NCI-H2227 treated with DMSO at 0.1 percent for 48 hours (cell line): ENCODE measurements at regions not wholly inside any gene's neighbourhood (a gene's known extent, or its start where the extent isn't known, plus 50 kb on each side); places are given as distances from the start of the nearest gene placed in this dataset.

Experiments used
- DNase-seq: peaks from one replicate; lab custom pipeline; 2025; lab: John Stamatoyannopoulos, UW

GRCh38 chr5:61823781-61824180 lies 482.2 kb upstream of the KIF2A start:
- no peak for DNase-seq

DNA sequence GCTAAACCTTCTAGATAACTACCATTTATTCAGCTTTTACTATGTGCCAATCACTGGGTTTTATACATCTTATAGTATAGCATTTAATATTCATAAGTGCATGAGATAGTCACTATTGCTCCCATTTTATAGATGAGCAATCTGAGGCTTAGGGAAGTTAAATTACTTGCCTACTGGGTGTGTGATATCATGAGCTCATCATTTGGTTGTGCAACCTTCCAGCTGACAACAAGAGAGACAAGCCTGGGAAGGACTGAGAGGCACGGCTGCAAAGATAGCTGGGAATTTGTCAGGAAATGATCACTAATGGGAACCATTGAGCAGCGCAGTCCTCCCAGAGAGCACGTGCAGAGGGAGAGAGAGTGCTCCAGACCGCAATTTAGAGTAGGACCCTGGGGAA lies 481.6 kb upstream of the KIF2A start:
- no peak for DNase-seq

DNA sequence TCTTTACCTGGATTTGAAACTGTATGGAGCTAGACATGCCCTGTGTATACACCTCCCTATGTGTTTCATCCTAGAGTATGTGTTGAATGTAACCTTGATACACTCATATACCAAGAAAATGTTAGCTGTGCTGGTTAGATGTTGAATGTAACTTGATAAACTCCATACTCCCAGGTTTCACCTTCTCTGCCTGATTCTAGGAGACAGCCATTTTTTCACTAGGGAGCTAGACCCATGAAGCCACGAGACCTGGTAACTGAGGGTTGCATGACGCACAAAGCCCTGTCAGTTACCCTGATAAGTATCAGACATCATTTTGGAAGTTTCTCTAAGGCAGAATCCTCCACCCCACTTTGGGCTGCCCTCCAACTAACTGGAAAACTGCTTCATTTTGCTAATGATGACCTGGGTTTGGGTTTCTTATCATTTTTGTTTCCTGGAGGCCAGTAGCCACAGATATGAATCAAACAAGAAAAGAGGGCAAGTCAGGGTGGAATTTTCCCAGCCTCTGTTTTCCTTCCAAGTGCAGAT lies 478.5 kb upstream of the KIF2A start:
- DNase-seq = no peak

DNA sequence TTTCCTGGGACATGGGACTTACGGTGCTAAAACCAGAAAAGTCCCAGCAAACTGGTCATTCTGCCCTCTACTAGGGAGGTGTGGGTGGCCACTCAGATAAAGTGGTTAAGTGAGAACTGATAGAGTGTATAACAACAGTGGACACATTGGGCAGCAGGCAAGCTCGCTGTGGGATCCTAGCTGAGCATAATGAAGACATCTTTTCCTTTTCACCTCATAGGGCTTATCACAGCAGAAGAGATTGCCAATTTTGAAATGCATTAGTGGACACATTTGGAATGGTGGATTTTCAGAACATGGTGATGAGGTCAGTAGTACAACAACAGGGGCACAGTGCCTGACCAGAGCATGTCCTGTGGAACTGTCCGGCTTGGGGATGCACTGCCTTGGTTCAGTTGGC lies 477.1 kb upstream of the KIF2A start:
- no peak for DNase-seq

GRCh38 chr5:61831736-61832135 lies 474.3 kb upstream of the KIF2A start:
- no peak for DNase-seq

- no peak for DNase-seq
These were observed 468.2 kb upstream of the KIF2A start for GRCh38 chr5:61837788-61838187.

DNA sequence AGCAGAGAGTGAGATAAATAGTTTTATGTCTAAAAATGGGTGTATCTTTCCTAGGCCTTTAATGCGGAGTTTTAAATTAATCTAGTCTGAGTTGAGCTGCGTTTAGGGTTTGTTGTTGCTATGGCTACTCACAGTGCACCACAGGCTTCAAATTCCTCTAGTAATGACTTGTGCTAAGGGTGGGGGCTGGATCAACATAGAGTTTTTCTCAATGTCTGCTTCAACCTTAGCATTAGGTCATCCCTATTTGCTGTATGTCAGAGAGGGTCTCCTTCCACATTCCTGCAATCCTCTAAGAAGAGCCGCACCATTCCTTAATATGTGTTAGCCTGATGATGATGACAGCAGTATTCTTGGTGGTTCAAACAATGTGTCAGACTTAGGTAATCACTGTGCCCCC lies 465.6 kb upstream of the KIF2A start:
- DNase-seq = no peak

- DNase-seq = no peak
These were observed 463.2 kb upstream of the KIF2A start for GRCh38 chr5:61842840-61843239.

DNA sequence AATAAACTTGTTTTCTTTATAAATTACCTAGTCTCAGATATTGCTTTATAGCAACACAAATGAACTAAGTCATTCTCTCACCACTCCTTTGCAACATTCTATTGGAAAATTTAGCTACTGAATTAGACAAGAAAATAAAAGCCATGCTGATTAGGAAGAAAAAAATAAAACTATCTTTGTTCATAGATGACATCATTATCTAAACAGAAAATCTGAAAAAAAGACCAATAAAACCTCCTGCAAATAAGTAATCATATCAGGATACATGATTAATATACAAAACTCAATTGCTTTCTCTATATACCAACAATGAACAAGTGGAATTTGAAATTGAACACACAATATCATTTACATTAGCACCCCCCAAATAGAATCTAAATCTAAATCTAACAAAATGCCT lies 455.3 kb upstream of the KIF2A start:
- DNase-seq = no peak

DNA sequence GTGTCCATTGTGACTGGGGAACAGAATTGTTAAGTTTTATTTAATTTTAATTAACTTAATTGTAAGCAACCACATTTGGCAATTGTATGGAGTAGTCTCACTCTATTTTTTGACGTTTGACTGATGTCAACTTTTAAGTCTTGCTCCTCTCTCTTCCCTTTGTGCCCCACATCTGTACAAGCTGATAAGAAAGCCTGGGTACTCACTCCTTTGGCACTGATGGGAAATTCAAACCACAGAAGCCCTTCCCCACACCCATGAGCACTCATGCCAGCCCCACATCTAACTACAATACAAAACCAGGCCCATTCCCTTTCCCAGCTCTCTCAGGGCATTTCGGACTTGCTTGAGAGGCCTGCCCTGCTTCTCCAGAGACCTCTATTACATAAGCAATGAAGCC lies 451.5 kb upstream of the KIF2A start:
- DNase-seq = no peak

DNA sequence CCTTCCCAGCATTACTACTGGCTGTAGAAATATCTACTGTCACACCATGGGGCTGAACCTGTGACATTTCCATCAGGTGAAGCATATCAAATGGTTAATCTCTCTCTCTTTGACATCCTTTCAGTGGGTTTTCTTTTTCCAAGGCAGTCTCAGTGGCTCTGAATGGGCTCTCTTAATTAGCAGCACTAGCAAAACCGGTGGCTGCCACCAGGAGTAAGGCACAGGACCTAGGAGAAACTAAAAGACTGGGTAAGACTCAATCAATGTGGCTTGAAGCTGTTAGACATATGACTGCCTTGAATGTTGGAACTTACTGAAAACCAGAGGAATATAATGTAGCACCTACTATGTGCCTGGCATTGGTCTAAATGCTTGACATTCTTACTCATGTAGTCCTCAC lies 445.0 kb upstream of the KIF2A start:
- DNase-seq = no peak

- no peak for DNase-seq
These were observed 439.1 kb upstream of the KIF2A start for GRCh38 chr5:61866930-61867329.

- DNase-seq = no peak
These were observed 436.7 kb upstream of the KIF2A start for GRCh38 chr5:61869333-61869732.

DNA sequence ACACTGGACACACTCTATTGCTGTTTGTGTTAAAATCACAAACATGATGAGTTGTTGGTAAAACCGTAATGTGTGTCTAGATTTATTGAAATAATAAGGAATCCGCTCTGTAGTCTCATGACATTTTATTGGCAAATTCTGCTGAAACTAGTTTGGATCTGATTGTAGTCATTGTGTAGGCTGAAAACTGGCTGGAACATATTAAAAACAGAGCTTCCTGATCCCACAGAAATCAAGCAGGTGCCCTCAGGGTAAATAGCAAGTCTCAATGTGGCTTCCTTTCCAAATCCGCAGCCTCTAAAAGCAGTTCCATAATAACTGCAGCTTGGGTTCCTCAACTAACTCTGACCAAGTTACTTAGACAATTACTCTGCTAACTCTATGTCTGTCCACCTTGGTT lies 427.5 kb upstream of the KIF2A start:
- DNase-seq = no peak

DNA sequence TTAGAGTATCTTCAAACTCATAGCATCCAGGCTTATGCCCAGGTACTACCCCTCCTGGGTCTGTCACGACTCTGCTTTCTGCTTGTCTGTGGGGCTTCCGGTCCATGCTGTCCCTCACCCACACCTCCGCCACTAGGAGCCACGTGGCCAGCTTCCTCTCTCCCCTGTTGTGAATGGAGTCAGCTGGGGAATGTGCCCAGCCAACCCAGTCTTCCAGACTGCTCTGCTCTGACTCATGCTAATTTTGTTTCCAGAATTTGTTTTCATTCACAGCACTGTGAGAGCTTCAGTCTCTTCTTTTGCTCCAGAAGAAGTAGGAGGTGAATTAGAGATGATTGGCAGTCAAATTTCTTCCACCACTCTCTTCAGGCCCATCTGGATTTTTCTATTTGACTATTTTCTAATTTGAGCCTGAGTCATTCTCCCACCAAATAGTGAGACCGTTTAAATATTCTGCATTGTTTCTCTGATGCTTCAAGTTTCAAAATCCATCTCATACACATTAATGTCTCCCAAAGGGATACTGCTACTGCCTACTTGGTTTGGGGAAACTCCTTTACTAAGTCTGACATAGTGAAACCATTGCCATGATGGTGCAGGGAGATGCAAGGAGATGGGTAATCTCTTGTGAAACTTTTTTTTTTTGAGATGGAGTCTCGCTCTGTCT lies 424.1 kb upstream of the KIF2A start:
- DNase-seq = no peak

DNA sequence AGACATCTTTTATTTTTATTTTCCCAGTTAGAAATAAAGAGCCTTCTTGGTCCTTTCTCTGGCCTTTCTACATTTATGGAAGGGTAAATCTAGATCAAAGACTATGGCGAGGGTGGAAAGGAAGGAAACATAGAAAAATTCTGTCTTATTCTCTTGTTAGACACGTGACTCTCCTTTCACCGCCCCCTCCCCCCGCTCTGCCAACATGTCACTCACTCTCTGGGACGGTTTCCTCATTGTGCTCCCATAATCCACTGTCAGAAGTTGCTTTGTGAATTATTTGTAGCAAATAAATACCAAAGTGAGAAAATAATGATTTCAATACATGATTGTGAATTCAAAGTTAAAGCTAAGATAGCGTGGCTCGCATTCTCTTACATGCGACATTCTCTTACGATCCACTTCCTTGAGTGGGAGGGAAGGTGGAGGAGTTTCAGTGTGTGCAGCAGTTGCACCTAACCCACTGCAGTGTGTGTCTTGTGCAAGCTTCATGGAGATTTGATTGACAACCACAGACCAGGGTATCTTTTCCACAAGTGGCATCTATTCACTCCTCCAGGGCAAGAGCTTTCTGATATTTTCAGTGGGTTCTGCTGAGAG lies 423.0 kb upstream of the KIF2A start:
- no peak for DNase-seq

DNA sequence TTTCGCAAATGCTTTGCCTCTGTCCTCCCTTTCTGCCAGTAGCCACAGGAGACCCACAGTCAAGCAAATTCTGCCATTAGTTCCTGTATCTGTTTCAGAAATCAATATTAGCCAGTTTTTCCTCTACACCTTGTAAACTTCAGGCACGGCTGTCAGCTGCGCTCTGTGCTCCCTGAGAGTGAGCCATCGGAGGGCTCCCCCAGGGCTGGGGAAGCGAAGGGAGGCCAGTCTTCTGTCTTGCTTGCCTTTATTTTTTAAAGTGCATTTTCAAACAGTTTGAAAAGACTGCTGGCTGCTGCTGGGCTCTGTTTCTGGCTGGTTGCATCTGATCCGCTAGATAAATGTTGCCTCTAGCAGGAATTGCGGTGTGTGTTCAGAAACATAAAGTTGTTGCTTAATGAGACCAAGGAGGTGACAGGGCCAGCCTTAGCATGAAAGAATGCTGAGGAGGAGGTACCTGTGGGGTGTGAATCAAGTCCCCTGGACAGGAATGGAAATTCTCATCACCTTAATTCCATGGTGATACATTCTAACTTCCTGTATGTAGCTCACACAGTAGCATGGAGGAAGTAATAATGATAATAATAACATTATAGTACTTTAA lies 421.7 kb upstream of the KIF2A start:
- no peak for DNase-seq

DNA sequence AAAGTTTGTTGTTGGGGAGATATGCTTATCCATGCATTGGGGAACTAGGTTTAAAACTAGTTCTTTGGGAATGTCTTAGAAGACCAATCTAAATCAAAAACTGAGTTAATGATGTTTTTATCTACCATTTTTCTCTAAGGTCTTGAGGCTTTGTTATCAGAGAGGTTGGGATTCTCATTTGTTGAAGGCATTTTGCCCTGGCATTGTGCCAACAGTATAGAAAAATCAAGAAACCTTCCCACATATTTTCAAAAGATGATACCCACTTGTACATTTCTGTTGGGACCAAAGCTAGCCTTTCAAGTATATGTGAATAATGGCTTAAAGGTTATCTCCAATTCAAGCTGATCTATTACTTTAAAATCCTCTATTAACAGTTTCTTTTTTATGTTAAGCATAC lies 419.8 kb upstream of the KIF2A start:
- no peak for DNase-seq

GRCh38 chr5:61887271-61887670 lies 418.7 kb upstream of the KIF2A start:
- DNase-seq = no peak

GRCh38 chr5:61894046-61894445 lies 412.0 kb upstream of the KIF2A start:
- DNase-seq = no peak

GRCh38 chr5:61896811-61897210 lies 409.2 kb upstream of the KIF2A start:
- no peak for DNase-seq

DNA sequence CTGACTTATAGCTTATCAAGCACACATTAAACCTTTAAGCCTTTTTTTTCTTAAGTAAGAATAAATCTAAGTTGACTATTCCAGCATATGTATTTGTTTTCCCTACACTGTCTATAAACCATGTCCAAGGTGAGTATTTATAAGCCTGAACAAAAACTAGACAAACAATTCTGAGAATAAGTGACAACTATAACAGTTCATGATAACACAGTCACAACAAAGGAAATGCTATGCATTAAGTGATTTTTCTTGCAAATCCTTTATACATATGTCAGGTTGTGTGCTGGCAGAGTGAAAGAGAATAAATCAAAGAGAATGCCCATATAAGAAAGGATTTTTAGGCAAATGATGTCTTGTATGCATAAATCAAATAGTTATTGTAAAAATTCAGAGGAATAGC lies 408.8 kb upstream of the KIF2A start:
- no peak for DNase-seq

GRCh38 chr5:61901997-61902396 lies 404.0 kb upstream of the KIF2A start:
- no peak for DNase-seq

DNA sequence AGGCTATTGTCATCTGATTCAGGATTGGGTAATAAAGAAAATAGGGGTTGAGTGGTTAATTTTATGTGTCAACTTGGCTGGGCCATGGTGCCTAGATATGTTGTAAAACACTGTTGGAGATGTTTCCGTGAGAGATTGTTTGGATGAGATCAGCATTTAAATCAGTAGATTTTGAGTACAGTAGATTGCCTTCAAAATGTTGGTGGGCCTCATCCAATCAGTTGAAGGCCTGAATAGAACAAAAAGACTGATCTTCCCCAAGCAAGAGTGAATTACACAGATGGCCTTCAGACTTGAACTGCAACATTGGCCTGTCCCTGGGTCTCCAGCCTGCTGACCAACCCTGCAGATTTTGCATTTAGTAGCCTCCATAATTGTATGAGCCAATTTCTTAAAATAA lies 401.3 kb upstream of the KIF2A start:
- no peak for DNase-seq
